HEK293 (cell line): ENCODE measurements at regions not wholly inside any gene's neighbourhood (a gene's known extent, or its start where the extent isn't known, plus 50 kb on each side); places are given as distances from the start of the nearest gene placed in this dataset.

Experiments
- CTCF ChIA-PET: fragments of 350-600 bp; formaldehyde crosslinking; extraction: SDS; loops from one replicate; lab custom pipeline; 2021; ENCODE audit warnings: antibody characterized with exemption; lab: Yijun Ruan, JAX
- POLR2A ChIA-PET: fragments of 300-600 bp; formaldehyde crosslinking; extraction: SDS; loops from one replicate; lab custom pipeline; 2020; ENCODE audit warnings: antibody characterized with exemption, inconsistent platforms; lab: Yijun Ruan, JAX
- H3K27ac ChIP-seq: fragments of 200-500 bp; sonication (Bioruptor generic); 2 replicates; pipeline ENCODE4 v1.5.1; 2014; ENCODE audit warnings: low read depth, low read length, control low read depth, inconsistent platforms; ENCODE audit errors: extremely low read depth
- H3K36me3 ChIP-seq, 2 experiments: fragments of 200-500 bp in 1 of 2; sonication (Bioruptor generic) in 1 of 2; 1 replicate in 1 of 2; 2 replicates in 1 of 2; pipeline ENCODE4 v1.5.1; 2014 to 2017; ENCODE audit warnings: inconsistent platforms in 2 of 2, low read length in 2 of 2; ENCODE audit not compliant: control insufficient read depth in 2 of 2, insufficient read depth in 1 of 2
- H3K4me1 ChIP-seq: fragments of 200-500 bp; sonication (Bioruptor generic); 2 replicates; pipeline ENCODE4 v1.5.1; 2014; ENCODE audit warnings: mild to moderate bottlenecking, low read length, inconsistent platforms; ENCODE audit not compliant: control insufficient read depth, insufficient read depth
- H3K4me3 ChIP-seq: 2 replicates; pipeline ENCODE4 v1.5.1; 2011; ENCODE audit warnings: low read depth, mild to moderate bottlenecking, control low read depth, low read length, moderate library complexity
- H3K9me3 ChIP-seq: fragments of 200-500 bp; sonication (Bioruptor generic); 2 replicates; pipeline ENCODE4 v1.5.1; 2014; ENCODE audit warnings: low read depth, low read length, inconsistent platforms; ENCODE audit not compliant: control insufficient read depth, insufficient read depth
- ELK4 ChIP-seq: IDR thresholded peaks from 2 replicates; pipeline ENCODE4 v1.6.1; 2011; ENCODE audit warnings: mild to moderate bottlenecking, low read depth, low read length, borderline replicate concordance
- HIC1 ChIP-seq: fragments of 450-650 bp; formaldehyde crosslinking; IDR thresholded peaks from 2 replicates; pipeline ENCODE4 v1.5.1; 2016; ENCODE audit warnings: missing biosample characterization, missing genetic modification characterization
- ZBTB1 ChIP-seq: fragments of 450-650 bp; formaldehyde crosslinking; IDR thresholded peaks from 2 replicates; pipeline ENCODE4 v1.5.1; 2016; ENCODE audit warnings: missing biosample characterization, missing genetic modification characterization
- ZBTB44 ChIP-seq: fragments of 450-650 bp; IDR thresholded peaks from 2 replicates; pipeline ENCODE4 v1.5.1; 2018; ENCODE audit warnings: missing biosample characterization, mild to moderate bottlenecking, missing genetic modification characterization
- ZNF114 ChIP-seq: fragments of 450-650 bp; formaldehyde crosslinking; IDR thresholded peaks from 2 replicates; pipeline ENCODE4 v1.5.0; 2017; ENCODE audit warnings: missing biosample characterization, missing genetic modification characterization
- ZNF121 ChIP-seq: fragments of 450-650 bp; formaldehyde crosslinking; IDR thresholded peaks from 2 replicates; pipeline ENCODE4 v1.5.1; 2016; ENCODE audit warnings: missing biosample characterization, missing genetic modification characterization
- ZNF148 ChIP-seq: fragments of 450-650 bp; formaldehyde crosslinking; IDR thresholded peaks from 2 replicates; pipeline ENCODE4 v1.5.0; 2017; ENCODE audit warnings: missing biosample characterization, missing genetic modification characterization, borderline replicate concordance
- ZNF16 ChIP-seq: fragments of 450-650 bp; formaldehyde crosslinking; IDR thresholded peaks from 2 replicates; pipeline ENCODE4 v1.5.1; 2016; ENCODE audit warnings: low read depth, missing biosample characterization, missing genetic modification characterization
- ZNF221 ChIP-seq: fragments of 450-650 bp; formaldehyde crosslinking; IDR thresholded peaks from 2 replicates; pipeline ENCODE4 v1.5.1; 2017; ENCODE audit warnings: missing biosample characterization, missing genetic modification characterization, borderline replicate concordance
- ZNF341 ChIP-seq: fragments of 450-650 bp; formaldehyde crosslinking; IDR thresholded peaks from 2 replicates; pipeline ENCODE4; 2016; ENCODE audit warnings: low read depth, missing biosample characterization, missing genetic modification characterization
- ZNF398 ChIP-seq: fragments of 450-650 bp; formaldehyde crosslinking; IDR thresholded peaks from 2 replicates; pipeline ENCODE4 v1.5.1; 2017; ENCODE audit warnings: missing biosample characterization, missing genetic modification characterization
- ZNF48 ChIP-seq: fragments of 450-650 bp; formaldehyde crosslinking; IDR thresholded peaks from 2 replicates; pipeline ENCODE4 v1.5.1; 2016; ENCODE audit warnings: missing biosample characterization, missing genetic modification characterization
- ZNF518A ChIP-seq: fragments of 450-650 bp; formaldehyde crosslinking; conservative IDR thresholded peaks from 2 replicates; pipeline ENCODE4 v1.5.1; 2016; ENCODE audit warnings: low read depth, missing biosample characterization, missing genetic modification characterization
- ZNF549 ChIP-seq: fragments of 450-650 bp; IDR thresholded peaks from 2 replicates; pipeline ENCODE4 v1.5.1; 2018; ENCODE audit warnings: missing biosample characterization, missing genetic modification characterization, mild to moderate bottlenecking, inconsistent platforms, moderate library complexity
- ZNF555 ChIP-seq: fragments of 450-650 bp; formaldehyde crosslinking; conservative IDR thresholded peaks from 2 replicates; pipeline ENCODE4 v1.5.1; 2017; ENCODE audit warnings: missing biosample characterization, mild to moderate bottlenecking, missing genetic modification characterization, inconsistent platforms
- ZNF629 ChIP-seq: fragments of 450-650 bp; formaldehyde crosslinking; IDR thresholded peaks from 2 replicates; pipeline ENCODE4 v1.5.1; 2017; ENCODE audit warnings: missing biosample characterization, missing genetic modification characterization
- ZNF639 ChIP-seq: fragments of 450-650 bp; formaldehyde crosslinking; IDR thresholded peaks from 2 replicates; pipeline ENCODE4 v1.5.1; 2016; ENCODE audit warnings: missing biosample characterization, missing genetic modification characterization
- ZNF837 ChIP-seq: fragments of 450-650 bp; formaldehyde crosslinking; IDR thresholded peaks from 2 replicates; pipeline ENCODE4 v1.5.1; 2016; ENCODE audit warnings: missing biosample characterization, missing genetic modification characterization

GRCh38 chr18:76018210-76018609 is 476.8 kb downstream of the ZNF516 start:
- CTCF ChIA-PET, result no interaction called here
- H3K4me3 ChIP-seq, result no peak overlapping the region

More at GRCh38 chr18:76018210-76018609, 476.8 kb downstream of the ZNF516 start:
- Histone ChIP-seq H3K9me3 (peaks cover 2% of the 10 kb centered on the region; the same call in 1 of the 2 replicates), H3K4me1 (no peaks in the 10 kb centered on the region), H3K27ac (no peak overlapping the region)
- TF ChIP-seq ZNF121 (tag by site-specific recombination) (no peak), HIC1 (tag by site-specific recombination) (no peak), ZNF398 (no peak), ZNF837 (no peak), ELK4 (no peak), ZNF16 (tag by site-specific recombination) (no peak), ZNF148 (tag by site-specific recombination) (no peak), ZNF114 (tag by site-specific recombination) (no peak), ZNF555 (tag by site-specific recombination) (no peak), ZBTB44 (no peak), ZNF549 (tag by site-specific recombination) (no peak), ZNF629 (no peak), ZBTB1 (tag by site-specific recombination) (no peak), ZNF639 (tag by site-specific recombination) (no peak), ZNF341 (no peak), ZNF221 (tag by site-specific recombination) (no peak), ZNF48 (tag by site-specific recombination) (no peak), ZNF518A (tag by site-specific recombination) (no peak)
- TF ChIP-seq, all 188 proteins: peak for 0
- H3K36me3 ChIP-seq, result no peaks in the 10 kb centered on the region
- POLR2A ChIA-PET, result no interaction called here
